ENCODE measurements at regions not wholly inside any gene's neighbourhood (a gene's known extent, or its start where the extent isn't known, plus 50 kb on each side); places are given as distances from the start of the nearest gene placed in this dataset.

- intact Hi-C loops (cut with DNase I; ENCODE audit: low total_unique reads), result no loop called here
- no peak for DNase-seq (ENCODE audit: low spot score in 2 of 2)
- TF ChIP-seq POLR2A (IDR thresholded peaks at IDR 0.05) (no peak), CTCF (IDR thresholded peaks at IDR 0.05) (no peak)
- WGBS, 2 donors, result 78 to 82% methylated on average over 6 of the region's 6 CpGs
- H3K4me3 ChIP-seq (ENCODE audit: low read depth, poor library complexity, severe bottlenecking), result no peak overlapping the region
These were observed 774.4 kb upstream of the POM121L12 start for GRCh38 chr7:52261057-52261456.

DNA sequence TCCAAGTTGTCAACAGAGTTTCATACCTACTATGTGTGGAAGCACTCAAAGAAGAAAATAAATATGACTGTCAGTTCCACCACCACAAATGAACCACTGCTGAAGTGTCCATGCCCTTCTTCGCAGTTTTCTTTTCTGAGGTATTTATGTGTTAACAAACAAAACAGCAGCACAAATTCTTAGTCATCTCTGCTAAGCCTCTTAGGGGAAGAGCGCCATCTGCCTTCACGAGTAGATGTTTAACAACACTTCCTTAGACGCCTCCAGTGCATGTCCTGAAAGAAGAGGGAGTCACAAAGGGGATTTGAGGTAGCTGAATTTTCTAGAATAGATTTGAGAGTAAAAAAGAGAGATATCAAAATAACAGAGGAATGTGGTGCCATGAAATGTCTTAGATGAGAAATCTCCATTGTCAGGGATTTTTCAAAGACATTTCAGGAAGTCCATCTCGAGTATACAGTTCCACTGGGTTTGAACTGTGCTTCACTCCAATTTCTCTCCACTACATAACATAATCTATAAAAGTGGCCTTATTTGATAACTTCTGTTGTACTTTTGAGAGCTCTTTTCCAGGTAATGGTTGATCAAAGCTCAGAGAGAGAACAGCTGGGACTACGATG is 775.3 kb upstream of the POM121L12 start:
- H3K4me3 ChIP-seq (ENCODE audit: low read depth, poor library complexity, severe bottlenecking), result no peak overlapping the region
- no peak for DNase-seq (ENCODE audit: low spot score in 2 of 2)
- intact Hi-C loops (cut with DNase I; ENCODE audit: low total_unique reads), result no loop called here
- no peak for TF ChIP-seq POLR2A (IDR thresholded peaks at IDR 0.05)
- TF ChIP-seq CTCF (IDR thresholded peaks at IDR 0.05), result no peak
- WGBS, 2 donors, result 68 to 75% methylated on average over 6 of the region's 6 CpGs

GRCh38 chr7:52257890-52258289 is 777.5 kb upstream of the POM121L12 start:
- no peak overlapping the region for H3K4me3 ChIP-seq (ENCODE audit: low read depth, poor library complexity, severe bottlenecking)
- TF ChIP-seq POLR2A (IDR thresholded peaks at IDR 0.05), result no peak
- no peak for TF ChIP-seq CTCF (IDR thresholded peaks at IDR 0.05)
- WGBS, 2 donors, result 68 to 75% methylated on average over 2 of the region's 2 CpGs
- DNase-seq (ENCODE audit: low spot score in 2 of 2), result no peak
- intact Hi-C loops (cut with DNase I; ENCODE audit: low total_unique reads), result no loop called here

GRCh38 chr7:52254396-52255010 is 780.9 kb upstream of the POM121L12 start:
- no peak overlapping the region for H3K4me3 ChIP-seq (ENCODE audit: low read depth, poor library complexity, severe bottlenecking)
- intact Hi-C loops (cut with DNase I; ENCODE audit: low total_unique reads), result no loop called here
- no peak for TF ChIP-seq POLR2A (IDR thresholded peaks at IDR 0.05)
- TF ChIP-seq CTCF (IDR thresholded peaks at IDR 0.05), result no peak
- WGBS, 2 donors, result 45 to 57% methylated on average over 4 of the region's 4 CpGs
- DNase-seq (ENCODE audit: low spot score in 2 of 2), result no peak

DNA sequence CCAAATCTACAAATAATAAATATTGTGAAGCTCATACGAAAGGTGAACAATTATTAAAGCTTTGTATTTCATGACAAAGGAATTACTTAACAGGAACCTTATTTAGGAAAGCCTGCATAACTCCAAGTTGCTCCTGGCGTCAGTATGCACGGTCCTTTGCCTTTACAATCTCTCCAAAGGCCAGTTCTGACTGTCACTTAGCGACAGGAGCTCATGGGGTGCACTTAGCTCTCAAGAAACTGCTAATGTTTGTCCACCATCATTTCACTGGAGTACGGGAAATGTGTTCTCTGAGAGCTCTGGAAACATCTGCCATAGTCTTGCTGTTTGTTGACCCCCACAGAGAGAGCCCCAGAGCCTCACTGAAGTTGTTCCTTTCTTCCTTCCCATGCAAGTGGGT is 781.5 kb upstream of the POM121L12 start:
- H3K4me3 ChIP-seq (ENCODE audit: low read depth, poor library complexity, severe bottlenecking), result no peak overlapping the region
- 57 to 64% methylated on average over 5 of the region's 5 CpGs for WGBS, 2 donors
- TF ChIP-seq CTCF (IDR thresholded peaks at IDR 0.05) (no peak), POLR2A (IDR thresholded peaks at IDR 0.05) (no peak)
- intact Hi-C loops (cut with DNase I; ENCODE audit: low total_unique reads), result no loop called here
- no peak for DNase-seq (ENCODE audit: low spot score in 2 of 2)

DNA sequence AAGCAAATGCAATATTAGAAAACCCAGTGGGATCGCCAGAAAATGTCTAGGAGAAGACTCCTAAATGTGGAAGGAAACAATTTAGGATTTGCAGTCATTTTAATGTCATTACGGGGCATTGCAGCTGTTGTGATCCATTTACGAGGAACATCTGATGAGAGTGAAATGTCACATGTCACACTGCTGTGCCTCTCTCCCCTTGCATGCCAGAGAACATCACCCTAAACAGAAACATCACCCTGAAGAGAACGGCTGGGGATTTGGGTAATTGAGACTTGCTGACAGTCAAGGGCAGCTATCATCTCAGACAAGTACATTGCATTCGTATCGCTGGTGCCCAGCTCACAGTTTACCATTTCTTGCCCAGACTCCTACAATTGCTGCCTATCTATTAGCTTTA is 785.7 kb upstream of the POM121L12 start:
- DNase-seq (ENCODE audit: low spot score in 2 of 2), result no peak
- TF ChIP-seq CTCF (IDR thresholded peaks at IDR 0.05) (no peak), POLR2A (IDR thresholded peaks at IDR 0.05) (no peak)
- intact Hi-C loops (cut with DNase I; ENCODE audit: low total_unique reads), result no loop called here
- WGBS, 2 donors, result 52 to 56% methylated on average over 6 of the region's 6 CpGs
- H3K4me3 ChIP-seq (ENCODE audit: low read depth, poor library complexity, severe bottlenecking), result no peak overlapping the region

Data from lower leg skin (tissue), 4 donors.